Astrocyte (in vitro differentiated cells and primary cell): ENCODE measurements at regions not wholly inside any gene's neighbourhood (a gene's known extent, or its start where the extent isn't known, plus 50 kb on each side); places are given as distances from the start of the nearest gene placed in this dataset.

ENCODE experiments used
- EZH2 ChIP-seq: IDR thresholded peaks from 2 replicates; pipeline ENCODE4 v1.6.1; 2012; ENCODE audit warnings: mild to moderate bottlenecking, low read length, inconsistent platforms; ENCODE audit not compliant: insufficient read depth
- TF ChIP-seq, protein P1 (sequence below): IDR thresholded peaks from 2 replicates; pipeline ENCODE4 v1.5.1; 2011; ENCODE audit warnings: low read depth, mild to moderate bottlenecking, inconsistent platforms, low read length, moderate library complexity; ENCODE audit not compliant: insufficient read depth

DNA sequence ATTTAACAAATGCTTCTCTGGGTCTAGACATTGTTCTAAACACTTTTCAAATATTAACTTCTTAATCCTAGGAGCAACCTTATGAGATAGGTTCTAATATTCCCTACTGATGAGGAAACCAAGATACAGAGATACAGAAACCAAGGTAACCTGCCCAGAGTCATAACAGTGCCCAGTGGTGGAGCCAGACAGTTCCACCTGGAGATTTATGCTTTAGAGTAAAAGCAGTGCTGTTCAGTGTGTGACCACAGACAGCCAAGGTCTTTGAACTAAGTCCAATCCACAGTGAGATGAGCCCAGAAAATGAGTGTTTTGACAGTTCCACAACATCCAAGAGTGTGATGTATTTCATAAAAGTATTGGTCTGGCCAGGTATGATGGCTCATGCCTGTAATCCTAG, 105.2 kb upstream of the UMPS start:
- TF ChIP-seq, protein P1, sequence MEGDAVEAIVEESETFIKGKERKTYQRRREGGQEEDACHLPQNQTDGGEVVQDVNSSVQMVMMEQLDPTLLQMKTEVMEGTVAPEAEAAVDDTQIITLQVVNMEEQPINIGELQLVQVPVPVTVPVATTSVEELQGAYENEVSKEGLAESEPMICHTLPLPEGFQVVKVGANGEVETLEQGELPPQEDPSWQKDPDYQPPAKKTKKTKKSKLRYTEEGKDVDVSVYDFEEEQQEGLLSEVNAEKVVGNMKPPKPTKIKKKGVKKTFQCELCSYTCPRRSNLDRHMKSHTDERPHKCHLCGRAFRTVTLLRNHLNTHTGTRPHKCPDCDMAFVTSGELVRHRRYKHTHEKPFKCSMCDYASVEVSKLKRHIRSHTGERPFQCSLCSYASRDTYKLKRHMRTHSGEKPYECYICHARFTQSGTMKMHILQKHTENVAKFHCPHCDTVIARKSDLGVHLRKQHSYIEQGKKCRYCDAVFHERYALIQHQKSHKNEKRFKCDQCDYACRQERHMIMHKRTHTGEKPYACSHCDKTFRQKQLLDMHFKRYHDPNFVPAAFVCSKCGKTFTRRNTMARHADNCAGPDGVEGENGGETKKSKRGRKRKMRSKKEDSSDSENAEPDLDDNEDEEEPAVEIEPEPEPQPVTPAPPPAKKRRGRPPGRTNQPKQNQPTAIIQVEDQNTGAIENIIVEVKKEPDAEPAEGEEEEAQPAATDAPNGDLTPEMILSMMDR, result no peak
- TF ChIP-seq EZH2, result no peak
